Activated CD4-positive, alpha-beta T cell treated with anti-CD3 and anti-CD28 coated beads, Interleukin-2, amount 50 U/mL, for 16 hours (primary cell): ENCODE measurements at regions not wholly inside any gene's neighbourhood (a gene's known extent, or its start where the extent isn't known, plus 50 kb on each side); places are given as distances from the start of the nearest gene placed in this dataset.

Experiments used
- DNase-seq: peaks from one replicate; pipeline ENCODE4 v3.0.0-alpha.2; 2020

- DNase-seq = no peak
Observed at GRCh38 chr12:25759752-25760151, 198.7 kb upstream of the RASSF8 start.

GRCh38 chr12:25761356-25761755, 197.1 kb upstream of the RASSF8 start:
- DNase-seq = no peak

GRCh38 chr12:25764409-25764808, 194.1 kb upstream of the RASSF8 start:
- DNase-seq = no peak

GRCh38 chr12:25764892-25765291, 193.6 kb upstream of the RASSF8 start:
- no peak for DNase-seq

- DNase-seq = no peak
Observed at GRCh38 chr12:25767606-25768005, 190.9 kb upstream of the RASSF8 start.

GRCh38 chr12:25768151-25768550, 190.3 kb upstream of the RASSF8 start:
- DNase-seq = no peak

GRCh38 chr12:25769082-25769945, 189.2 kb upstream of the RASSF8 start:
- no peak for DNase-seq

GRCh38 chr12:25771041-25771440, 187.4 kb upstream of the RASSF8 start:
- DNase-seq = no peak

- no peak for DNase-seq
Observed at GRCh38 chr12:25771476-25771875, 187.0 kb upstream of the RASSF8 start.

- DNase-seq = no peak
Observed at GRCh38 chr12:25775968-25776367, 182.5 kb upstream of the RASSF8 start.

- DNase-seq = no peak
Observed at GRCh38 chr12:25780771-25781170, 177.7 kb upstream of the RASSF8 start.

- no peak for DNase-seq
Observed at GRCh38 chr12:25781232-25781631, 177.2 kb upstream of the RASSF8 start.

GRCh38 chr12:25783566-25783965, 174.9 kb upstream of the RASSF8 start:
- no peak for DNase-seq

GRCh38 chr12:25784669-25785068, 173.8 kb upstream of the RASSF8 start:
- no peak for DNase-seq

- DNase-seq = no peak
Observed at GRCh38 chr12:25785134-25785533, 173.3 kb upstream of the RASSF8 start.

- no peak for DNase-seq
Observed at GRCh38 chr12:25787701-25788100, 170.8 kb upstream of the RASSF8 start.

GRCh38 chr12:25788707-25789442, 169.6 kb upstream of the RASSF8 start:
- no peak for DNase-seq

- no peak for DNase-seq
Observed at GRCh38 chr12:25789541-25789944, 168.9 kb upstream of the RASSF8 start.

- no peak for DNase-seq
Observed at GRCh38 chr12:25792031-25792430, 166.5 kb upstream of the RASSF8 start.

GRCh38 chr12:25793196-25793595, 165.3 kb upstream of the RASSF8 start:
- DNase-seq = no peak

GRCh38 chr12:25794571-25794970, 163.9 kb upstream of the RASSF8 start:
- no peak for DNase-seq

- DNase-seq = no peak
Observed at GRCh38 chr12:25796523-25797000, 161.9 kb upstream of the RASSF8 start.

GRCh38 chr12:25797386-25797785, 161.1 kb upstream of the RASSF8 start:
- no peak for DNase-seq

- no peak for DNase-seq
Observed at GRCh38 chr12:25797949-25798348, 160.5 kb upstream of the RASSF8 start.
